Hepatocyte (in vitro differentiated cells): ENCODE measurements at regions not wholly inside any gene's neighbourhood (a gene's known extent, or its start where the extent isn't known, plus 50 kb on each side); places are given as distances from the start of the nearest gene placed in this dataset.

Experiments used
- CTCF ChIP-seq: fragments of 200-600 bp; sonication (generic); IDR thresholded peaks from 2 replicates; pipeline ENCODE4 v1.5.1; 2016; ENCODE audit warnings: antibody characterized with exemption, mild to moderate bottlenecking; ENCODE audit not compliant: poor library complexity
- EZH2 ChIP-seq: fragments of 200-600 bp; sonication (generic); IDR thresholded peaks from 2 replicates; pipeline ENCODE4 v1.6.1; 2016; ENCODE audit warnings: antibody characterized with exemption, mild to moderate bottlenecking, borderline replicate concordance
- EZH2phosphoT487 ChIP-seq: fragments of 200-600 bp; sonication (generic); IDR thresholded peaks from one replicate; pipeline ENCODE4 v1.6.1; 2018; ENCODE audit warnings: antibody characterized with exemption, mild to moderate bottlenecking, low read depth, moderate library complexity; ENCODE audit not compliant: unreplicated experiment, severe bottlenecking

GRCh38 chr14:26730929-26731618 is 133.2 kb upstream of the NOVA1 start:
- TF ChIP-seq EZH2 (no peak), CTCF (peak; percentile 50), EZH2phosphoT487 (no peak)
